Prostate gland (tissue), 2 donors: ENCODE measurements at regions not wholly inside any gene's neighbourhood (a gene's known extent, or its start where the extent isn't known, plus 50 kb on each side); places are given as distances from the start of the nearest gene placed in this dataset.

Experiments
- CTCF ChIP-seq, 4 experiments: fragments of 200-600 bp in 2 of 4; fragments of 450-650 bp in 2 of 4; sonication (generic) in 2 of 4; IDR thresholded peaks; 1 replicate in 3 of 4; 2 replicates in 1 of 4; pipeline ENCODE4 v1.5.1; 2016 to 2019; ENCODE audit warnings: antibody characterized with exemption in 4 of 4, mild to moderate bottlenecking in 2 of 4, moderate library complexity in 2 of 4
- POLR2A ChIP-seq: fragments of 450-650 bp; IDR thresholded peaks from one replicate; pipeline ENCODE4 v1.6.1; 2016; ENCODE audit warnings: antibody characterized with exemption, mild to moderate bottlenecking
- POLR2AphosphoS5 ChIP-seq: sonication (generic); formaldehyde crosslinking; IDR thresholded peaks from one replicate; pipeline ENCODE4 v1.6.1; 2017; ENCODE audit warnings: antibody characterized with exemption

GRCh38 chr15:94164202-94164807, 67.1 kb upstream of the MCTP2 start:
- TF ChIP-seq CTCF (IDR thresholded peaks at IDR 0.05) (peak; percentile 59 to 96 (median 86)), POLR2AphosphoS5 (peak; percentile 41), POLR2A (no peak)
